ENCODE measurements at regions not wholly inside any gene's neighbourhood (a gene's known extent, or its start where the extent isn't known, plus 50 kb on each side); places are given as distances from the start of the nearest gene placed in this dataset.
"Not testable (repeated sequence)": the region's sequence is repeated elsewhere in the genome, so short reads cannot be mapped to it uniquely, and the experiment has no call there.

DNA sequence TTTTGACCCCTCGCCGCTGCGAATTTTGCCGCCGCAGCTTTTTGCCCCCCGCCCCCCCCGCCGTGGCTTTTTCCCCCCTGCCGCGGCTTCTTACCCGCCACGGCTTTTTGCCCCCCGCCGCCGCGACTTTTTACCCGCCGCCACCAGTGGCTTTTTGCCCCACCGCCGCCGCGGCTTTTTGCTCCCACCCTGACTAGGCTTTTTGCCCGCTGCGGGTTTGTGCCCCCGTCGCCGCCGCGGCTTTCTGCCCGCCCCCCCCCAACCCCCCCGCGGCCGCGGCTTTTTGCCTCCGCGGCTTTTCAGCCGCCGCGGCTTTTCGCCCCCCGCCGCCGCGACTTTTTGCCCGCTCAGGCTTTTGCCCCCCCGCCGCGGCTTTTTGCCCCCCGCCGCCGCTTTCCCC is 598.1 kb downstream of the GOLGA6L6 start:
- H3K9me3 ChIP-seq, result peaks cover 0 to 5% (median 0%) of the 10 kb centered on the region in 4 donors
- no peak for DNase-seq (ENCODE audit: extremely low spot score)
- H3K27ac ChIP-seq (replicated peaks in 1 of 4), result no peak overlapping the region
- no peaks in the 10 kb centered on the region for H3K36me3 ChIP-seq
- H3K27me3 ChIP-seq, result peaks cover 0 to 43% (median 0%) of the 10 kb centered on the region in 4 donors
- 55% methylated on average over 39 of the region's 51 CpGs for WGBS
- H3K4me1 ChIP-seq, result no peaks in the 10 kb centered on the region
- intact Hi-C loops (cut with DNase I), result no loop called here
- peak overlapping the region in 1 of 4 donors; percentile 16 for H3K4me3 ChIP-seq
- TF ChIP-seq, protein P1, sequence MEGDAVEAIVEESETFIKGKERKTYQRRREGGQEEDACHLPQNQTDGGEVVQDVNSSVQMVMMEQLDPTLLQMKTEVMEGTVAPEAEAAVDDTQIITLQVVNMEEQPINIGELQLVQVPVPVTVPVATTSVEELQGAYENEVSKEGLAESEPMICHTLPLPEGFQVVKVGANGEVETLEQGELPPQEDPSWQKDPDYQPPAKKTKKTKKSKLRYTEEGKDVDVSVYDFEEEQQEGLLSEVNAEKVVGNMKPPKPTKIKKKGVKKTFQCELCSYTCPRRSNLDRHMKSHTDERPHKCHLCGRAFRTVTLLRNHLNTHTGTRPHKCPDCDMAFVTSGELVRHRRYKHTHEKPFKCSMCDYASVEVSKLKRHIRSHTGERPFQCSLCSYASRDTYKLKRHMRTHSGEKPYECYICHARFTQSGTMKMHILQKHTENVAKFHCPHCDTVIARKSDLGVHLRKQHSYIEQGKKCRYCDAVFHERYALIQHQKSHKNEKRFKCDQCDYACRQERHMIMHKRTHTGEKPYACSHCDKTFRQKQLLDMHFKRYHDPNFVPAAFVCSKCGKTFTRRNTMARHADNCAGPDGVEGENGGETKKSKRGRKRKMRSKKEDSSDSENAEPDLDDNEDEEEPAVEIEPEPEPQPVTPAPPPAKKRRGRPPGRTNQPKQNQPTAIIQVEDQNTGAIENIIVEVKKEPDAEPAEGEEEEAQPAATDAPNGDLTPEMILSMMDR (IDR thresholded peaks at IDR 0.05), result no peak
- no peak for TF ChIP-seq EP300 (IDR thresholded peaks at IDR 0.05)
- TF ChIP-seq POLR2A (IDR thresholded peaks at IDR 0.05; ENCODE audit: low read depth), result no peak
- no peak for TF ChIP-seq POLR2AphosphoS5 (IDR thresholded peaks at IDR 0.05)

DNA sequence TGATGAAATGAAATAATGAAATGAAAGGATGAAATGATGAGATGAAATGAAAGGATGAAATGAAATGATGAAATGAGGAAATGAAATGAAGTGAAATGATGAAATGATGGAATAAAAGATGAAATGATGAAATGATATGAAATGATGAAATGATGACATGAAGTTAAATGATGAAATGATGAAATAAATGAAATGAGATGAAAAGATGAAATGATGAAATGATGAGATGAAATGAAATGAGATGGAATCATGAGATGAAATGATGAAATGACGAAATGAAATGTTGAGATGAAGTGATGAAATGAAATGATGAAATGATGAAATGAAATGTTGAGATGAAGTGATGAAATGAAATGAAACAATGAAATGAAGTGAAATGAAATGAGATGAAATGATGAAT is 638.3 kb downstream of the GOLGA6L6 start:
- H3K4me1 ChIP-seq; intact Hi-C loops (cut with DNase I); H3K27ac ChIP-seq (replicated peaks in 1 of 4); DNase-seq (ENCODE audit: extremely low spot score); H3K4me3 ChIP-seq; H3K36me3 ChIP-seq: not testable (repeated sequence)
- H3K27me3 ChIP-seq, result peaks cover 0 to 12% (median 0%) of the 10 kb centered on the region in 4 donors
- peaks cover 0 to 12% (median 4%) of the 10 kb centered on the region in 4 donors for H3K9me3 ChIP-seq
- WGBS, result 47% methylated on average over 1 of the region's 1 CpG

DNA sequence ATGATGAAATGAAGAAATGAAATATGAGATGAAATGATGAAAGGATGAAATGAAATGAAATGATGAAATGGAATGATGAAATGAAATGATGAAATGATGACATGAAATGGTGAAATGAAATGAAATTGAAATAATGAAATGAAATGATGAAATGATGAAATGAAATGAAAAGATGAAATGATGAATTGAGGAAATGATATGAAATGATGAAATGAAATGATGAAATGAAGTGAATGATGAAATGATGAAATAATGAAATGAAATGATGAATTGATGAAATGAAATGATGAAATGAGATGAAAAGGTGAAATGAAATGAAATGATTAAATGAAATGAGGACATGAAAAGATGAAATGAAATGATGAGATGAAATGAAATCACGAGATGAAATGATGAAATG is 639.2 kb downstream of the GOLGA6L6 start:
- H3K36me3 ChIP-seq; H3K4me3 ChIP-seq; intact Hi-C loops (cut with DNase I); H3K4me1 ChIP-seq; H3K27ac ChIP-seq (replicated peaks in 1 of 4); DNase-seq (ENCODE audit: extremely low spot score): not testable (repeated sequence)
- H3K9me3 ChIP-seq, result peaks cover 0 to 12% (median 4%) of the 10 kb centered on the region in 4 donors
- peaks cover 0 to 12% (median 0%) of the 10 kb centered on the region in 4 donors for H3K27me3 ChIP-seq
- WGBS, result 44% methylated on average over 1 of the region's 1 CpG

DNA sequence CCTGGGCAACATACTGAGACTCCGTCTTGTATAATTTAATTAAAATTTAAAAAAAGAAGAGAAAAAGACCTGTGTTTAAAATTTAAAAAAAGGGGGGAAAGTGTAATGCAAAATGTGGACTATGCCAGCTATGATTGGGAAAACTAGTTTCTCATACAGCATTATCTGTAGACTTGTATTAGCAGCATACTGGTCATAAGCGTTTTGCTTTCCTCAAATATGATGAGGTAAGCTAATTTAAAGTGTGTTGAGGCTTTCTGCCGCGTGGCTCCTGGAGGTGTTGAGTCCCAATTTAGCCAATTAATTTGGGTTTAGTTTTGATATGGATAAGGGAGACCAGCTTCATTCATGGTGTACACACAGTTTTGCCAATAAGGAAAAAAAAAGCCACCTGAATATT is 640.2 kb downstream of the GOLGA6L6 start:
- H3K27ac ChIP-seq (replicated peaks in 1 of 4); H3K36me3 ChIP-seq; H3K4me1 ChIP-seq; intact Hi-C loops (cut with DNase I); H3K4me3 ChIP-seq; DNase-seq (ENCODE audit: extremely low spot score): not testable (repeated sequence)
- 83% methylated on average over 2 of the region's 4 CpGs for WGBS
- H3K9me3 ChIP-seq, result peaks cover 0 to 12% (median 4%) of the 10 kb centered on the region in 4 donors
- H3K27me3 ChIP-seq, result peaks cover 0 to 12% (median 0%) of the 10 kb centered on the region in 4 donors

DNA sequence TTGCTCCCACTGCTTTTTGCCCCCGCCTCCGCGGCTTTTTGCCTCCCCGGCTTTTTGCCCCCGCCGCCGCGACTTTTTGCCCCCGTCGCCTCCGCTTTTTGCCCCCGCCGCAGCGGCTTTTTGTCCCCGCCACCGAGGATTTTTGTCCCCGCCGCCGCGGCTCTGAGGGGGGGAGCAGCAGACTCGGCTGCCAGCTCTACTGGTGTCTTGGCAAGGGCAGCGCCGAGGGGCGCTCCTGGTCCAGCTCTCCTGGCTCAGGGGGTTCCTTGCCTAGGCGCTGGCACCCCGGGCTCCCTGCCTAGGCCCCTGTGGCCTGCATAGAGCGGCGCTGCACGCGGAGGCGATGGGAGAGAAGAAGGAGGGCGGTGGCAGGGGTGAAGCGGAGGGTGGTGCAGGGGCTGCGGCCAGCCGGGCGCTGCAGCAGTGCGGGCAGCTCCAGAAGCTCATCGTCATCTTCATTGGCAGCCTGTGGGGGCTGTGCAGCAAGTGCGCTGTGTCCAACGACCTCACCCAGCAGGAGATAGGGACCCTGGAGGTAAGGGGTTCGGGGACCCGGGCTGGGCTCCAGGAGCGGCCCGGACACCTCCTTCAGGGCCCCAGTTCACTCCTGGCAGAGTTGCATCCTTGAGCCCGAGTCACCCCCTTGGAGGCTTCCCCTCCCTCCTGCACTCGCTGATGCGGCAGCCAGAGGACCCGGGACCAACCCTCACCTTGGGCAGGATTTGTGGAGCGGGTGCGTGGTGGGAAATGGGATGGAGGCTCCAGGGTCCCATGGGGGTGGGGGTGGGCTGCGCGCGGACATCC is 642.4 kb downstream of the GOLGA6L6 start:
- Histone ChIP-seq H3K27me3 (peaks cover 0 to 12% (median 0%) of the 10 kb centered on the region in 4 donors), H3K4me3 (no peak overlapping the region), H3K27ac (replicated peaks in 1 of 4) (no peak overlapping the region), H3K36me3 (no peaks in the 10 kb centered on the region), H3K9me3 (peaks cover 0 to 12% (median 4%) of the 10 kb centered on the region in 4 donors), H3K4me1 (no peaks in the 10 kb centered on the region)
- intact Hi-C loops (cut with DNase I), result no loop called here
- DNase-seq (ENCODE audit: extremely low spot score), result no peak
- 67% methylated on average over 49 of the region's 53 CpGs for WGBS
- TF ChIP-seq POLR2AphosphoS5 (IDR thresholded peaks at IDR 0.05) (no peak), POLR2A (IDR thresholded peaks at IDR 0.05; ENCODE audit: low read depth) (no peak), EP300 (IDR thresholded peaks at IDR 0.05) (no peak)
- TF ChIP-seq, protein P1 (IDR thresholded peaks at IDR 0.05), result no peak

DNA sequence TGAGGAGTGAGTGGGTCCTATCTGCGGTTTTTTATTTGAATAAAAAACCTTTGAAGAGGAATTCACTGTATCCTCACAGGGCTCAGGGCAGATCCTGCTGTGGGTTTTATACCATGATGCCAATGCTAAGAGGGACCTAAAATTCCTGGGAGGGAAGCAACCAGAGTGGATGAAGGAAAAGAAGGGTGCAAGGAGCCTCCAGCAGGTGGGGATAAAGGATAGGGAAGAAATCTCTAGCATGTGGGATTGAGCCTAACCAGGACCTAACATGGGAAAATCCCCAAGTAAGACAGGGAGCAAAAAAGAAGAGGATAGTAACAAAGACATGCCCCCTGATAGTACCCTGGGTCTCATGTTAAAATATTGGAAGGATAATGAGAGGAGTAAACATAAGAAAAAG is 652.8 kb downstream of the GOLGA6L6 start:
- H3K27me3 ChIP-seq; DNase-seq (ENCODE audit: extremely low spot score); H3K4me1 ChIP-seq; H3K36me3 ChIP-seq; H3K9me3 ChIP-seq; H3K27ac ChIP-seq (replicated peaks in 1 of 4); intact Hi-C loops (cut with DNase I); H3K4me3 ChIP-seq: not testable (repeated sequence)
- WGBS, result 71% methylated on average over 1 of the region's 1 CpG

DNA sequence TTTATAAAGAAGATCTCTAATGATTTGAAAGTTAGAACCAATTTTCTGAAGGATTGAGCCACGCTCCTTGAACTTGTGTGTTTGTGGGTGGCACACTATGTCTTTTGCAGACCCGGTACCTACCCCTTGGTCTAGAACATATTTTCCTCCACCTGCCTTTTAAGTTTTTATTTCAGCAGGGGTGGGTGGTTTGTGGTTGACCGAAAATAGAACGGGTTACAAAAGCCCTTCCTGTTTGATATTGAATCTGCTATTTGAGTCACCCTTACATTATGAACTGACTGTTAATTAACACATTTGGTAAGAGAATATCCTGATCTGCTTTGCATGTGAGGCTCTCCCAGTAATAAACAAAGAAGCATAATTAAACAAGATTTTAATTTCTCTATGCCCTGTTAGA is 697.5 kb downstream of the GOLGA6L6 start:
- H3K27ac ChIP-seq (replicated peaks in 1 of 4); H3K9me3 ChIP-seq; intact Hi-C loops (cut with DNase I); DNase-seq (ENCODE audit: extremely low spot score); H3K4me1 ChIP-seq; H3K36me3 ChIP-seq; H3K4me3 ChIP-seq; H3K27me3 ChIP-seq: not testable (repeated sequence)
- 56% methylated on average over 4 of the region's 4 CpGs for WGBS

Small RNA genes lying in the stretch of these regions (small RNA-seq; reads per million reads assigned to genes)
- gene AC138701.2 (0 reads per million in 3 donors), gene IGHD1OR15-1A (0 reads per million in 3 donors), gene IGHD2OR15-2A (0 reads per million in 3 donors), gene IGHD3OR15-3A (0 reads per million in 3 donors), gene IGHD4OR15-4A (0 reads per million in 3 donors), gene IGHD5OR15-5A (0 reads per million in 3 donors), gene RN7SL584P (0 reads per million in 3 donors), gene RNU6-978P (0 reads per million in 3 donors)
